Chondrocyte (in vitro differentiated cells): ENCODE measurements at regions not wholly inside any gene's neighbourhood (a gene's known extent, or its start where the extent isn't known, plus 50 kb on each side); places are given as distances from the start of the nearest gene placed in this dataset.
"Not testable (repeated sequence)": the region's sequence is repeated elsewhere in the genome, so short reads cannot be mapped to it uniquely, and the experiment has no call there.

Experiments
- DNase-seq: peaks from one replicate; pipeline ENCODE4 v3.0.0; 2021; ENCODE audit warnings: mixed read lengths, low spot score
- H3K27ac Mint-ChIP-seq: one replicate; pipeline ENCODE4 v1.8.0; 2021; ENCODE audit warnings: mild to moderate bottlenecking, moderate library complexity, mixed read lengths; ENCODE audit not compliant: unreplicated experiment
- H3K27me3 Mint-ChIP-seq: 2 replicates; pipeline ENCODE4 v1.8.0; 2021; ENCODE audit warnings: low read depth, mixed read lengths
- H3K36me3 Mint-ChIP-seq: 2 replicates; pipeline ENCODE4 v1.8.0; 2021; ENCODE audit warnings: low read depth, mixed read lengths
- H3K4me1 Mint-ChIP-seq: 2 replicates; pipeline ENCODE4 v1.8.0; 2021; ENCODE audit warnings: low read depth, mild to moderate bottlenecking, mixed read lengths
- H3K4me3 Mint-ChIP-seq: one replicate; pipeline ENCODE4 v1.8.0; 2021; ENCODE audit warnings: mild to moderate bottlenecking, moderate library complexity, mixed read lengths; ENCODE audit not compliant: unreplicated experiment
- H3K9me3 Mint-ChIP-seq: 2 replicates; pipeline ENCODE4 v1.8.0; 2021; ENCODE audit warnings: low read depth, mixed read lengths
- CTCF ChIP-seq: fragments of 200-600 bp; sonication (generic); IDR thresholded peaks from 2 replicates; pipeline ENCODE4 v1.5.0; 2021; ENCODE audit warnings: antibody characterized with exemption, mild to moderate bottlenecking, moderate library complexity

DNA sequence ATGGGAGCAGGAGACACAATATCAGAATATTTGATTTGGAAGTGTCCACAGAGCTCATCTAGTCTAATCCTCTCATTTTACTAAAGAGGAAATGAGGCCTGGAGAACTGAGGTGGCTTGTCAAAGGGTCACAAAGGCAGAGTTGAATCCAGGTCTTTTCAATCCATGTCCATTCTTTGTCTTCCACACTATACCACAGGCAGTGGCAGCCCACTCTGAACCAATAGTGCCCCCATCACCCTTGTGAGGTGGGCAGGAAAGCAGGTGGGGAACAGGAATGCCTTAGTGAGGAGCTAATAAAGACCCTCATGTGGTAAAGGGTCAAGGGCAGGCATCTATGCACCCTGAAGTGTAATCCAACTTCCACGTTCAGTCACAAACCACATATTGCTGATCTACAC lies 134.8 kb upstream of the EGLN3 start:
- DNase-seq = no peak
- peaks cover 2% of the 10 kb centered on the region for H3K27me3 Mint-ChIP-seq
- H3K4me3 Mint-ChIP-seq = no peak overlapping the region
- H3K36me3 Mint-ChIP-seq = peaks cover 3% of the 10 kb centered on the region
- peaks cover 17% of the 10 kb centered on the region for H3K4me1 Mint-ChIP-seq
- H3K9me3 Mint-ChIP-seq = peaks cover 8% of the 10 kb centered on the region
- no peak for TF ChIP-seq CTCF
- H3K27ac Mint-ChIP-seq = no peak overlapping the region

GRCh38 chr14:34081576-34082136 lies 130.8 kb upstream of the EGLN3 start:
- no peaks in the 10 kb centered on the region for H3K36me3 Mint-ChIP-seq
- peak overlapping the region; percentile 77 for H3K27ac Mint-ChIP-seq
- no peaks in the 10 kb centered on the region for H3K9me3 Mint-ChIP-seq
- DNase-seq = no peak
- H3K27me3 Mint-ChIP-seq = no peaks in the 10 kb centered on the region
- no peak for TF ChIP-seq CTCF
- H3K4me1 Mint-ChIP-seq = peaks cover 25% of the 10 kb centered on the region
- no peak overlapping the region for H3K4me3 Mint-ChIP-seq

DNA sequence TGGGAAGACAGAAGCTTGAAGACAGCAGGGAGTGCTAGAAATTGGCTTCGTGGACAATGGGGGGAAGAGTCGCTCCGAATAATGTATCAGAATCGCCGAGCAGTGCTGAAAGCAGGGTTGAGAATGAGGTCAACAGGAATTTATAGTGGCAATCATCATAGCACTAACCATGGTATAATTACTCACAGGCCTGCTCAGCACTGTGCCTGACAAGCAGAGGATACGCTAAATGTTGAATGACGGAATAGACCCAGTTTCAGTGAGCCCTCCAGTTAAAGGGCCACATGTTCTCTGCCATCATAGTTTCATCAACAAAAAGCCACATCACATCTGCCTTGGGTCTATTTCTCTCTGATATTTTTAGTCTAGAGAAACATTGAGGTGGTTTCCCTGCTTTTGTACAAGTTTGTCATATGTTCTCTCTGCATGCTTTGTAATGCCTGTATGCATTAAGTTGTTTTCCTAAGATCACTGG lies 130.3 kb upstream of the EGLN3 start:
- DNase-seq = no peak
- Mint-ChIP-seq H3K4me1 (peaks cover 25% of the 10 kb centered on the region), H3K36me3 (no peaks in the 10 kb centered on the region), H3K9me3 (no peaks in the 10 kb centered on the region), H3K27ac (peak overlapping the region; percentile 77), H3K4me3 (no peak overlapping the region), H3K27me3 (no peaks in the 10 kb centered on the region)
- TF ChIP-seq CTCF = no peak

- not testable (repeated sequence) for H3K27me3 Mint-ChIP-seq, H3K4me3 Mint-ChIP-seq, DNase-seq, H3K9me3 Mint-ChIP-seq, H3K27ac Mint-ChIP-seq, H3K36me3 Mint-ChIP-seq
- H3K4me1 Mint-ChIP-seq = peaks cover 25% of the 10 kb centered on the region
Observed at GRCh38 chr14:34079643-34080042, 128.8 kb upstream of the EGLN3 start.

GRCh38 chr14:34078117-34078743 lies 127.4 kb upstream of the EGLN3 start:
- peaks cover 25% of the 10 kb centered on the region for H3K4me1 Mint-ChIP-seq

More at GRCh38 chr14:34078117-34078743, 127.4 kb upstream of the EGLN3 start:
- no peak for TF ChIP-seq CTCF
- no peaks in the 10 kb centered on the region for H3K9me3 Mint-ChIP-seq
- no peaks in the 10 kb centered on the region for H3K27me3 Mint-ChIP-seq
- no peak for DNase-seq
- H3K36me3 Mint-ChIP-seq = no peaks in the 10 kb centered on the region
- no peak overlapping the region for H3K4me3 Mint-ChIP-seq
- H3K27ac Mint-ChIP-seq = peak overlapping the region; percentile 51
